ENCODE measurements at regions not wholly inside any gene's neighbourhood (a gene's known extent, or its start where the extent isn't known, plus 50 kb on each side); places are given as distances from the start of the nearest gene placed in this dataset.

DNA sequence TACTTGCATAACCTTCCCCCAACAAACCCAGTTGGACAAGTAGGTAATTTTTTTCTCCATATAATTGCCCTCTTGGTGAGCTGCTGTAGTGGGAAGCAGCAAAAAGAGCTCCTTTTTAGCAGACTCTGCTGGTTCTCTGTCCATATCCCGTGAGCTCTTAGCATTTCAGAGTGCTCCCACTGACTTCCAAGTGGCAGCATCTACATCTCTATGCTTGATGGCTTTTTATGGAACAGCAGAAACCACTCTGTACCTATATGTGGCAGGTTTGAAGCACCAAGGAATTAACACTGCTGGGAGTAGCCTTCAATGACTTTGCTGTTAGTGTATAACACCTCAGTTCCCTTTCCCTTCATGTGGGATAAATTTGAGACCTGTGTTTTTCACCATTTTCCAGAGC lies 168.4 kb upstream of the NHS start:
- DNase-seq, result no peak

DNA sequence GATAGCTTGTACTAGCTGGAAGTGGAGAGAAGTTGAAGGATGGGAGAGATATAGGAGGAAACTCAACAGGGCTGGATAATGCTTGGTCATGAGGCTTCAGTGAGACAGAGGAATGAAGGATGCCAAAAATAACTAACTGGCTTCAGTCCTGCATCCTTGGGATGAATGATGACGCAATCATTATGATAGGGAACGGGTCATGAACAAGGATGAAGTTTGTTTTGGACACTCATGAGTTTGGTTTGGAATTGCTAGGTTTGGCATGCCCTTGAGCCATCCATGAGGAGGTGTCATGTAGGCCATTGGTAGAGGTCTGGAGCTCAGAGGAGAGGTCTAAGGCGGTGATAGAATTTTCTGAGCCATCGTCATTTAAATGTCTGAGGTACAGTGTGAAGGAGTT lies 160.0 kb upstream of the NHS start:
- no peak for DNase-seq

DNA sequence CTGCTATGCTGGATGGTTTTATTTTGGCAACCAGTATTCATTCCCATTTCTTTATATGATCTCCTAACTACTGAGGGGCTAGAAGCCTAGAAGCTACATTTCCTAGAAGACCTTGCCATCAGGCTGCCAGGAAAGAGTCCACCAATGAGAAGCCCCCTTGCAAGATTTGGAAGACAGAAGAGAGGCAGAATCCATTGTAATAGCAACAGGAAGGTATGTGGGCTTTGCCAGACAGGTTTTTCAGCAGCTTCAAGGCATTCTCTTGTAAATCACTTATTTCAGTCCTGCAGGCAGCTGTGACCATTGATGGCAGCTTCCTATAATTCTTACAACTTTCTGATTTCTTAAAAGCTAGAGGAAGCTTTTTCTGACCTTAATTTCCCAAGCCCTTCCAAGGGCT lies 148.3 kb upstream of the NHS start:
- no peak for DNase-seq

DNA sequence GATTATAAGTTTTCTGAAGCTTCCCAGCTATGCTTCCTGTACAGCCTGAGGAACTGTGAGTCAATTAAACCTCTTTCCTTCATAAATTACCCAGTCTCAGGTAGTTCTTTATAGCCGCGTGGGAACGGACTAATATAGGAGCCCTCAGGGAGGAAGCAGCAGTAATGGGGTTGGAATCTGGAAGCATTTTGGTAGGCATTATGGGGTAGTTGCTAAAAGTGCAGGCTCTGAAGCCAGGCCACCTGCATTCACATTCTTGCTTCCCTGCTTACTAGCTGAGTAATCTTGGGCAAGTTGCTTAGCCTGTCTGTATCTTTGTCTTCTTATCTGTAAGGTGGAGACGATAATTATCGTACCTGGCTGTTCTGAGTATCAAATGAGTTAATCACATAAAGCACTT lies 137.9 kb upstream of the NHS start:
- DNase-seq, result no peak

DNA sequence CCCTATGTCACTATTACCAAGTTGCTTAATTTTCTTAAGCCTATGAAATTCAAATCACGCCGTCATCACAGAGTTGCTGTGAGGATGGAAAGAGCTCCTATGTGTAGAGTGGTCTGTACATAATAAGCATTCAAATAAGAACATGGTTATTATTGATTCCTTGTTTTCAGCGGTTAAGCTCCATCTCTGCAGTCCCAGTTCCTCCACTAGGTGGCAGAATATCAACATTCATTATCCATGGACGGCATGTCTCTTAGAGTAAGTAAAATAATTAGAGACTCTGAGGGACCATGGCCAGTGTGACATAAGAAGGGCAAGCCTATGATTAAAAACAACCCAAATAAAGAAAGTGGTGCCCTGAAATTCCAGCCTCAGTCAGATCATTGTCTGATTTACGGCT lies 132.5 kb upstream of the NHS start:
- peak; percentile 77 for DNase-seq

DNA sequence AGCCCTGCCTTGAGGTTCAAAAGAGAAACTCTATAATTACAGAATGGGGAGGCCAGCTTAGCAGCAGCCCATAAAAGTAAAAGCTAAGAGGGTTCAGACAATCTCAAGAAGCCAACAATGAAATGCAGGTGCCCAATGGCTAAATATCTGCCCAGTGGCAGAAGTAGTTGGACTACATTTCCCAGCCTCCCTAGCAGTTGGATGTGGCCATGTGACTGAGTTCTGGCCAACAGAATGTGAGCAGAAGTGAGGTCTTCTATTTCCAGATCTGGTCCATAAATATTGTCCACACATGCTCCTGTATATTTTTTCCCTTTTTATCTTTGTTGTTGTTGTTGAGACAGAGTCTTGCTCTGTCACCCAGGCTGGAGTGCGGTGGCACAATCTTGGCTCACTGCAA lies 127.9 kb upstream of the NHS start:
- DNase-seq, result peak; percentile 5

DNA sequence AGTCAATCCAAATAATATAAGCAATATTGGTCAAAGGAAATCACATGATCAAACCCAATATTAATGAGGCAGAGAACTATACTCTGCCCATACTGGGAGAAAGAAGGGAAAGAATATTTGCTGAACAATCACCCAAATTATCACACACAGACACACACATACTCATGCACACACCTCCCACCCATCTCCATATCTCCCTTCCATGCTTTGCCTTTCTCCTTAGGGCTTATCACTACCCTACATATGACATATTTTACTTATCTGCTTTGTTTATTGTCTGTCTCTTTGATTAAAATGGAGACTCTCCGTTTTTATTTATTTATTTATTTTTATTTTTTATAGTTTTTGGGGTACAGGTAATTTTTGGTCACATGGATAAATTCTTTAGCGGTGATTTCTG lies 112.9 kb upstream of the NHS start:
- no peak for DNase-seq

DNA sequence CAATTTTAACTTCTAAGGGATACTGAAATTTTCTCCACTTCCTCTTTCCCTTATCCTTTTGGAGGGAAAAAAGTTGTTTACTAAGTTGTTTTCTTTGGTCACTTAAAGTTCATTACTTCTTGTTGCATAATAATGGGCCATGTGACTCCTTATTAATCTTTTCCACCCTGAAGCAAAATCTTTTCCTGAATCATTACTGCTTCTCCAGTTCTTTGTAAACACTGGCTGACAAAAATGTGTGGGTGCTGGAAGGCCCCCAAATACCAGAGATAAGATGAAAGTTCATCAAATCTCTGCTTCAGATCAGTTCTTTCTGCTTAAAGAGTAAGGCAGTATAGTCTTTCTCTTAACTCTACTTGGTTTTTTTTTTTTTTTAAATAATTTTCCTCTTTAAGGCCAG lies 108.9 kb upstream of the NHS start:
- DNase-seq, result no peak

DNA sequence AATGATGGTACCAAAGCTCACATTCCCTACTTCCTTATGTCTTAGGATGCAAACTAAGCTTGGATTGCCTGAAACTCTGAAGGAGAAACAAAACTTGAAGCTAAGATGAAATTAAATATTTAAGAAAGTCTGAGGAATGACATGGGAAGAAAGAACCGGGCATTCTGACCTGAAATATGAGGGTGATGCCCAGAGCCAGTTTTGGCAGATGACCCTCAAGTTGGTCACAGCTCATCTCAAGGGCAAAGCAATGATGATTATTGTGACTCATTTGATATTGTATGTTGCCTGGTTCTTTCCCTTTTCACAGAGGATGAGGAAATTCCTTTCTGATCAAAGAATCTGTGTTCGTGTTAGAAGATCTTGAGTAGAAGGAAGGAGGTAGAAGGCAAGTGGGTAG lies 96.0 kb upstream of the NHS start:
- DNase-seq, result no peak

DNA sequence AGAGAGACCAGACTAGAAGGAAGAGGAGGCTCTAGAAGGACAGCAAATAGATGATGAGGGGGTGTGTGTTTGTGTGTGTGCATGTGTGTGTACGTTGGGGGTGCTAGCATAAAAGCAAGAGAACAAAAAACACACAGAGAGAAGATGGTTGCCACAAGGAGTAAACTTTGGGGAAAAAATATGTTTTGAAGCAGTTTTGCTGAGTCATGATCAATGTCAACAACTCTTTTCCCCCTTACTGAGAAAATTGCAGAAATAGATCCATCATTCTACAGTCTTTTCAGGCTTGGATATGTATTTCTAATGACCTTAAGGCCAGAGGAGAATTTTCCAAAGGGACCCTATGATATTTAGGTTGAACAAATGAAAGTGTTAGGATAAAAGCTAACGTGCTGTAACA lies 89.0 kb upstream of the NHS start:
- no peak for DNase-seq

DNA sequence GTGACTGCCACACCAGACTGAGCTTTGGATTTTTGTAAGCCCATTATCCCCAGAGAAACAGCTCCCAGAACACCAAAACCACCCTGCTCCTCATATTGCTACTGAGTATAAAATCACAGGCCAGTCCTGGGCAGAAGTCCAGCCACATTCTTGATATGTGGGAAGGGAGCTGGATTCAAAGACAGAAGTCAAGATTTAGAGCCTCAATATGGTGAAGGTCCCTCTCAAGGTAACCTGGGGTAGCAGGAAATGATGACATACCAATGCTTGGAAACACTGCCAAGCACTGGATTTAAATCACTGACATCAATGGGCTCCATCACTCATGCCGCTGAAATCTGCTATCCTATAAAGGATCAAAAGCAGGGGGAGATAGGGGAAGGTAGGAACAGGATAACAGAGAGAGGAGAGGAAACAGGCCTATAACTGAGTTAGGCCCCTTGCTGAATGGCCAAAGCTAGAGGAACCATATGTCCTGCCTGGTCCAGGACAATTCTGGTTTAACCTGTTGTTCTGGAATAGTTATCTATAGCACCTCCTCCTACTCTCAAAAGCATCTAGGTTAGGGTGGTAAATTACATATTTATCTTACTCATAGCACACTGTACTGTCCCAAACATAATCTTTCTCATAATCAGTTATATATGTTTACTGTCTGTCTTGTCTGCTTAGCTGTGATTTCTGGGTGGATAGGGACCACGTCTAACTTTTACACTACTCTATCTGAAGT lies 83.7 kb upstream of the NHS start:
- no peak for DNase-seq

DNA sequence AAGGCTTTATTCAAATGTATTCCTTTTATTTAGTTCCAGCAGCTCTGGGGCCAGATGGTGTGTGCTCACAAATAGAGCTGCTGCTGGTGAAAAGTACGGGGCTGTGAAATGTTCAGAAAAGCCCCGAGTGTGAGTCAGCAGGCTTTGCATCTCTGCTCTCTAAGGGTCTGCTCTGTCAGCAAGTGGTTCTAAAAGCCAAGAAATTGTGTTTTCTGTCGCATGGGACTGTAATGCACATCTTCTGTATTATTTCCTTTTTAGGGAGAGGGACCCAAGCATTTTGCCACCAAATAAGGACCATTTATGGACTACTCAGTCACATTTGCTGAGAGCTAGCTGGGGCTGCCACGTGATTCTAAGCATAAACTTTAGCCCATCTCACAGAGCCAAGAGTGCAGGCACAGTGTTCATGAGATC lies 82.9 kb upstream of the NHS start:
- DNase-seq, result peak; percentile 14

DNA sequence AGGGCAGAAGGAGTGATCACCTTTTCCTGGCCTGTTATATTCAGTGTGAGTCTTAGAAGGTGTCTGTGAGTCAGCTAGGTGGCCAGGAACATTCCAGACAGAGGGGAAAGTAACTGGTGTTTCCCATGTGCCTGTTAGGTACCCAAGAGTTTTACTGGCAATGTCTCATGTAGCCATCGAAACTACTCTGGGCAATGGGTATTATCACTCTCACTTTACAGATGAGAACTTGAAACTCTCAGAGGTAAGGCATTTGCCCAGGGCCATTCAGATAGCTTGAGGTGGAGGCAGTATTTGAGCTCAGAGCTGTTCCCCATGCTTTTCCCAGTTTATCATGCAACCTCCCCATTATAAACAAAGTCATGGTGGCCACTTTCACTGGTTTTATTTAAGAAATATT lies 80.4 kb upstream of the NHS start:
- DNase-seq, result no peak

DNA sequence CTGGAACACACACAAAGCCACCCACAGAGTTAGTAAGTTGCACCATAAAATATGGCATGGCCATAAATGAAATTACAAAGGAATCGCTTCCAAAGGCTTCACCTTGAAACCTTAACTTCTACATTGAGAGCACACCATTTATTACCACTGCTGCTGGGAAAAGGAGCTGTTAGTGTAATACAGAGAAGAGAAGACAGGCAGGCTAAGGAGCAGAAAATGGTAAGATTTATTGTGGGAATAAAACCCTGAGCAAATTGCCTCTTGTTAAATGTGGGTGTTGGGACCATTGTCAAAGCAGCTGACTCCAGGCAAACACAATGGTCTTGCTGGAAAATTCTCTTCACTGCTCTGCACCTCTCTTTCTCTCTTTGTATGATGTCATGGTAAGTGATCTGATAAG lies 79.2 kb upstream of the NHS start:
- no peak for DNase-seq

DNA sequence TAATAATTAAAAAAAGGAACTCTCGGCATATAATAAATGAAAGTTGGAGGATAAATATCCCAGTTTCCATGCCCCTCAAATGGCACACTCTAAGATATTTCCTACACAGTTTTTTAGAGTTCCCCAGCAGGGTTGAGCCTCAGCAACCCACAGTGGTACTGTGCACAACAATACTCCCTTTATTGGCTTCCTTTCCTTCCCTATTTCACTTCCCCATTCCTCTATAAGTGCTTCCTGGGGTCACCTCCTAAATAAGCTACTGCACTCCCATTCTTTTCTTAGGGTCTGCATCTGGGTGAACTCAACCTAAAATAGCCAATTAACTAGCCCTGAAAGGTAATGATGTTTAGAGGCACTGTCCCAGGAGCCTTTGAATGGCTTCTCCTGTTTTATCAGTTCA lies 76.4 kb upstream of the NHS start:
- DNase-seq, result no peak

DNA sequence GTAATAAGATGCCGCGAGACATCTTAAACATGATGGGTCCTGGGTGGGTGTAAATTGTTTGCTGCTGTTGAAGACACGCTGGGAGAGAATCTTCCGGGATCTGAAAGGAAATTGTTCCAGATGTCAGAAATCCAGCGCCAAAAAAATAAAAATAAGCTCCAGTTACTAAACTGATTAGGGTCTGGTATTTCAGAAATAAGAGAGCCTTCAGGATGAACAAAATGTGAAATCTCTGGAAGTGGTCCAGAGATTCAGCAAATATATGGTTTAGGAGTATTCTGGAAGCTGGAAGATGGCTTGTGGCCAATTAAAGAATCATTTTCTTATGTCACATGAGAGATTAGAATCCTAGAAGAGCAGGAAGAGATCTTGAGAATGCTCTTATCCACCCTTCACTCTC lies 75.8 kb upstream of the NHS start:
- DNase-seq, result no peak

DNA sequence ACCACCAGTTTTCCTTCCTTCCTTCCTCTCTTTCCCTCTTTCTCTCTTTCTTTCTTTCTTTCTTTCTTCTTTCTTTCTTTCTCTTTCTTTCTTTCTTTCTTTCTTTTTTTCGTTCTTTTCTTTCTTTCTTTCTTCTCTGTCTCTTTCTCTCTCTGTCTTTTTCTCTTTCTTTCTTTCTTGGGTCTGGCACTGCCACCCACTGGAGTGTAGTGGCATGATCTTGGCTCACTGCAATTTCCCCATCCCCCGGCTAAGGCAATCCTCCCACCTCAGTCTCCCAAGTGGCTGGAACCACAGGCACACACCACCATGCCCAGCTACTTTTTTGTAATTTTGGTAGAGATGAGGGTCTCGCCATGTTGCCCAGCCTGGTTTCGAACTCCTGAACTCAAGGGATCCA lies 51.6 kb upstream of the NHS start:
- DNase-seq, result no peak
